Mesenchymal stem cell (in vitro differentiated cells and primary cell): ENCODE measurements at regions not wholly inside any gene's neighbourhood (a gene's known extent, or its start where the extent isn't known, plus 50 kb on each side); places are given as distances from the start of the nearest gene placed in this dataset.

Source experiments
- DNase-seq: peaks from one replicate; pipeline ENCODE4 v3.0.0-alpha.2; 2013
- H2AFZ ChIP-seq: one replicate; pipeline ENCODE4 v1.6.1; 2013; ENCODE audit warnings: low read depth, mild to moderate bottlenecking, control low read depth, inconsistent platforms, low read length, moderate library complexity
- H2AK5ac ChIP-seq: 2 replicates; pipeline ENCODE4 v1.6.1; 2013; ENCODE audit warnings: low read length, moderate library complexity, mild to moderate bottlenecking, inconsistent platforms; ENCODE audit not compliant: severe bottlenecking
- H2BK120ac ChIP-seq: one replicate; pipeline ENCODE4 v1.6.1; 2013; ENCODE audit warnings: low read depth, mild to moderate bottlenecking, inconsistent platforms, low read length, moderate library complexity
- H2BK12ac ChIP-seq, 2 experiments: one replicate each; pipeline ENCODE4 v1.6.1; 2013; ENCODE audit warnings: inconsistent platforms in 2 of 2, low read length in 2 of 2, mild to moderate bottlenecking in 2 of 2, moderate library complexity in 2 of 2, control low read depth in 1 of 2
- H2BK15ac ChIP-seq: one replicate; pipeline ENCODE4 v1.6.1; 2013; ENCODE audit warnings: mild to moderate bottlenecking, low read depth, inconsistent platforms; ENCODE audit not compliant: poor library complexity, severe bottlenecking
- H2BK5ac ChIP-seq: 2 replicates; pipeline ENCODE4 v1.6.1; 2013; ENCODE audit warnings: low read depth, mild to moderate bottlenecking, low read length, control low read depth, inconsistent platforms; ENCODE audit not compliant: poor library complexity, severe bottlenecking
- H3K14ac ChIP-seq, 2 experiments: one replicate each; pipeline ENCODE4 v1.6.1; 2013; ENCODE audit warnings: inconsistent platforms in 2 of 2, low read length in 2 of 2, control low read depth in 1 of 2, mild to moderate bottlenecking in 1 of 2, moderate library complexity in 1 of 2
- H3K18ac ChIP-seq, 2 experiments: one replicate each; pipeline ENCODE4 v1.6.1; 2013; ENCODE audit warnings: inconsistent platforms in 2 of 2, low read length in 2 of 2, control low read depth in 1 of 2, low read depth in 1 of 2, mild to moderate bottlenecking in 1 of 2
- H3K23ac ChIP-seq, 2 experiments: one replicate each; pipeline ENCODE4 v1.6.1; 2013; ENCODE audit warnings: inconsistent platforms in 2 of 2, low read length in 2 of 2, mild to moderate bottlenecking in 2 of 2, moderate library complexity in 2 of 2, control low read depth in 1 of 2
- H3K27ac ChIP-seq: 2 replicates; pipeline ENCODE4 v1.5.1; 2013; ENCODE audit warnings: mild to moderate bottlenecking, moderate library complexity, low read length, control low read depth, inconsistent platforms; ENCODE audit not compliant: poor library complexity, severe bottlenecking
- H3K27me3 ChIP-seq, 2 experiments: 2 replicates each; pipeline versions ENCODE4 v1.6.1 to v1.7.0; 2013; ENCODE audit warnings: low read length in 2 of 2, mild to moderate bottlenecking in 2 of 2, moderate library complexity in 2 of 2, control low read depth in 1 of 2, inconsistent platforms in 1 of 2; ENCODE audit not compliant: control insufficient read depth in 1 of 2, insufficient read depth in 1 of 2
- H3K36me3 ChIP-seq, 2 experiments: 2 replicates each; pipeline versions ENCODE4 v1.6.1 to v1.7.0; 2013; ENCODE audit warnings: low read length in 2 of 2, control low read depth in 1 of 2, inconsistent platforms in 1 of 2, low read depth in 1 of 2, mild to moderate bottlenecking in 1 of 2; ENCODE audit not compliant: insufficient read depth in 2 of 2, control insufficient read depth in 1 of 2
- H3K4ac ChIP-seq, 2 experiments: one replicate each; pipeline ENCODE4 v1.6.1; 2013; ENCODE audit warnings: inconsistent platforms in 2 of 2, low read length in 2 of 2, mild to moderate bottlenecking in 2 of 2, moderate library complexity in 2 of 2, control low read depth in 1 of 2, low read depth in 1 of 2
- H3K4me1 ChIP-seq: 2 replicates; pipeline ENCODE4 v1.6.1; 2013; ENCODE audit warnings: low read depth, low read length, control low read depth; ENCODE audit not compliant: control insufficient read depth, insufficient read depth
- H3K4me2 ChIP-seq: 2 replicates; pipeline ENCODE4 v1.6.1; 2013; ENCODE audit warnings: low read length, mild to moderate bottlenecking, inconsistent platforms; ENCODE audit not compliant: poor library complexity, severe bottlenecking
- H3K4me3 ChIP-seq, 2 experiments: 2 replicates each; pipeline versions ENCODE4 v1.5.1 to v1.7.0; 2013; ENCODE audit warnings: low read length in 2 of 2, mild to moderate bottlenecking in 2 of 2, control low read depth in 1 of 2, low read depth in 1 of 2; ENCODE audit not compliant: insufficient read depth in 1 of 2
- H3K79me1 ChIP-seq: replicated peaks from 2 replicates; pipeline ENCODE4 v1.6.1; 2013; ENCODE audit warnings: mild to moderate bottlenecking, control low read depth, low read length, inconsistent platforms; ENCODE audit not compliant: poor library complexity, severe bottlenecking
- H3K9ac ChIP-seq: 2 replicates; pipeline ENCODE4 v1.7.0; 2013; ENCODE audit warnings: mild to moderate bottlenecking, low read length, moderate library complexity
- H3K9me3 ChIP-seq: 2 replicates; pipeline ENCODE4 v1.7.0; 2013; ENCODE audit warnings: mild to moderate bottlenecking, low read length; ENCODE audit not compliant: control insufficient read depth
- H4K8ac ChIP-seq: one replicate; pipeline ENCODE4 v1.6.1; 2013; ENCODE audit warnings: inconsistent platforms, mild to moderate bottlenecking, low read length, moderate library complexity
- H4K91ac ChIP-seq: one replicate; pipeline ENCODE4 v1.6.1; 2013; ENCODE audit warnings: mild to moderate bottlenecking, low read length, inconsistent platforms
- WGBS: methylation state at CpG from one replicate; pipeline ENCODE4 v1.1.7; 2013; ENCODE audit warnings: mixed read lengths; 5-methylcytosine and 5-hydroxymethylcytosine counted together

- H3K4me2 ChIP-seq = no peak overlapping the region
- no peak overlapping the region for H2BK15ac ChIP-seq
- H2AFZ ChIP-seq = no peak overlapping the region
Measured at GRCh38 chr10:124340033-124340760, 78.5 kb downstream of the OAT start.

GRCh38 chr10:124339119-124340032, 79.3 kb downstream of the OAT start:
- no peak for DNase-seq
- peak overlapping the region; percentile 55 for H2BK15ac ChIP-seq
- WGBS = 74% methylated on average over 16 of the region's 16 CpGs

More at GRCh38 chr10:124340033-124340760, 78.5 kb downstream of the OAT start:
- no peak overlapping the region for H2BK5ac ChIP-seq
- peak overlapping the region; percentile 96 to 98 for H3K4ac ChIP-seq
- H3K18ac ChIP-seq = peak overlapping the region; percentile 84 to 97
- no peaks in the 10 kb centered on the region for H3K36me3 ChIP-seq
- WGBS = 47% methylated on average over 10 of the region's 10 CpGs
- H2BK12ac ChIP-seq = peak overlapping the region; percentile 59 to 75
- no peak overlapping the region for H3K9ac ChIP-seq
- no peaks in the 10 kb centered on the region for H3K79me1 ChIP-seq
- H2BK120ac ChIP-seq = peak overlapping the region; percentile 74
- no peak overlapping the region for H3K4me3 ChIP-seq
- no peak overlapping the region for H3K23ac ChIP-seq
- peaks cover 27% of the 10 kb centered on the region for H3K4me1 ChIP-seq
- peak overlapping the region; percentile 94 for H4K8ac ChIP-seq
- peak overlapping the region; percentile 96 for H4K91ac ChIP-seq
- H3K27me3 ChIP-seq = no peaks in the 10 kb centered on the region
- peak; percentile 99 for DNase-seq
- peak overlapping the region; percentile 38 for H3K27ac ChIP-seq
- no peaks in the 10 kb centered on the region for H3K9me3 ChIP-seq
- peak overlapping the region; percentile 42 for H2AK5ac ChIP-seq
- H3K14ac ChIP-seq = peak overlapping the region in 1 of 2 experiments; percentile 72

GRCh38 chr10:124338276-124338925, 80.3 kb downstream of the OAT start:
- H4K91ac ChIP-seq = peak overlapping the region; percentile 36
- peak overlapping the region; percentile 23 to 75 for H3K18ac ChIP-seq
- no peak overlapping the region for H2BK120ac ChIP-seq
- no peaks in the 10 kb centered on the region for H3K36me3 ChIP-seq
- WGBS = 69% methylated on average over 3 of the region's 4 CpGs
- no peak overlapping the region for H3K4me2 ChIP-seq
- no peaks in the 10 kb centered on the region for H3K27me3 ChIP-seq
- peaks cover 27% of the 10 kb centered on the region for H3K4me1 ChIP-seq
- no peak overlapping the region for H2AK5ac ChIP-seq
- peak overlapping the region in 1 of 2 experiments; percentile 81 for H3K4ac ChIP-seq
- H3K14ac ChIP-seq = no peak overlapping the region
- no peak overlapping the region for H3K9ac ChIP-seq
- H4K8ac ChIP-seq = peak overlapping the region; percentile 0
- H3K27ac ChIP-seq = no peak overlapping the region
- H2AFZ ChIP-seq = no peak overlapping the region
- no peak overlapping the region for H2BK5ac ChIP-seq
- peak overlapping the region; percentile 7 to 91 for H2BK12ac ChIP-seq
- no peak overlapping the region for H2BK15ac ChIP-seq
- no peak overlapping the region for H3K23ac ChIP-seq
- no peak overlapping the region for H3K4me3 ChIP-seq
- H3K79me1 ChIP-seq = no peaks in the 10 kb centered on the region
- DNase-seq = no peak
- no peaks in the 10 kb centered on the region for H3K9me3 ChIP-seq

More at GRCh38 chr10:124339119-124340032, 79.3 kb downstream of the OAT start:
- no peaks in the 10 kb centered on the region for H3K79me1 ChIP-seq
- peak overlapping the region in 1 of 2 experiments; percentile 87 for H3K23ac ChIP-seq
- H3K27me3 ChIP-seq = no peaks in the 10 kb centered on the region
- H2AK5ac ChIP-seq = peak overlapping the region; percentile 56
- peak overlapping the region; percentile 97 for H2BK120ac ChIP-seq
- H4K8ac ChIP-seq = peak overlapping the region; percentile 74
- H3K4ac ChIP-seq = peak overlapping the region; percentile 37 to 93
- peak overlapping the region; percentile 65 to 69 for H3K18ac ChIP-seq
- H2BK12ac ChIP-seq = peak overlapping the region; percentile 46 to 55
- no peak overlapping the region for H2BK5ac ChIP-seq
- H4K91ac ChIP-seq = peak overlapping the region; percentile 86
- H3K9ac ChIP-seq = no peak overlapping the region
- peak overlapping the region in 1 of 2 experiments; percentile 2 for H3K14ac ChIP-seq
- no peaks in the 10 kb centered on the region for H3K36me3 ChIP-seq
- no peak overlapping the region for H3K4me2 ChIP-seq
- H3K27ac ChIP-seq = peak overlapping the region; percentile 41
- no peaks in the 10 kb centered on the region for H3K9me3 ChIP-seq
- H3K4me1 ChIP-seq = peaks cover 27% of the 10 kb centered on the region
- H2AFZ ChIP-seq = no peak overlapping the region
- no peak overlapping the region for H3K4me3 ChIP-seq
